HCT116 (cell line): ENCODE measurements at regions not wholly inside any gene's neighbourhood (a gene's known extent, or its start where the extent isn't known, plus 50 kb on each side); places are given as distances from the start of the nearest gene placed in this dataset.

Experiments used
- ATAC-seq: fragments of 200-7000 bp; cut with Tn5 transposase; 2 replicates; pipeline ENCODE4 v1.9.1; 2020; ENCODE audit warnings: mild to moderate bottlenecking, moderate library complexity
- BruUV-seq: library from RNA; stranded (reverse); fragments of 400-500 nt; replicated peaks from 2 replicates; lab custom pipeline; 2021; lab: Mats Ljungman, UMichigan
- CTCF ChIA-PET: fragments of 300-600 bp; sonication (Branson Sonifier 250); formaldehyde crosslinking; loops from one replicate; lab custom pipeline; 2021; ENCODE audit warnings: antibody characterized with exemption; lab: Charles Lee
- POLR2A ChIA-PET: fragments of 300-600, 350-600 bp; sonication (Branson Sonifier 250); formaldehyde crosslinking; loops from one replicate; lab custom pipeline; 2021; ENCODE audit warnings: antibody characterized with exemption; lab: Charles Lee
- RAD21 ChIA-PET, 2 experiments: fragments of 300-600 bp; sonication (Branson Sonifier 250); formaldehyde crosslinking; loops; one replicate each; lab custom pipeline; 2023; ENCODE audit warnings: low total read pairs in 2 of 2; ENCODE audit not compliant: uncharacterized antibody in 2 of 2, unreplicated experiment in 2 of 2, low non-redundant PET in 1 of 2; lab: Charles Lee
- DNase-seq: peaks from one replicate; pipeline ENCODE4 v3.0.0-alpha.2; 2010; ENCODE audit warnings: low read depth, low spot score
- H2AFZ ChIP-seq: fragments of 200-600 bp; shearing (Covaris generic), sonication (generic); 2 replicates; pipeline ENCODE4 v1.6.1; 2017; ENCODE audit warnings: low read depth, mixed run types, mixed read lengths, antibody characterized with exemption, low read length; ENCODE audit not compliant: poor library complexity, severe bottlenecking
- H3K27ac ChIP-seq: 2 replicates; pipeline ENCODE4 v1.5.1; 2012; ENCODE audit warnings: low read depth, low read length
- H3K27me3 ChIP-seq: fragments of 200-600 bp; sonication (generic); 2 replicates; pipeline ENCODE4 v1.6.1; 2016; ENCODE audit warnings: mixed run types, low read length, mixed read lengths; ENCODE audit not compliant: insufficient read depth
- H3K36me3 ChIP-seq, 2 experiments: fragments of 200-500 bp in 1 of 2; fragments of 200-600 bp in 1 of 2; sonication (Bioruptor generic) in 1 of 2; sonication (generic) in 1 of 2; 2 replicates each; pipeline versions ENCODE4 v1.5.1 to v1.6.1; 2014 to 2016; ENCODE audit warnings: low read length in 2 of 2, inconsistent platforms in 1 of 2, mixed read lengths in 1 of 2, mixed run types in 1 of 2; ENCODE audit not compliant: insufficient read depth in 2 of 2, control insufficient read depth in 1 of 2
- H3K4me1 ChIP-seq, 2 experiments: fragments of 200-600 bp in 1 of 2; sonication (generic) in 1 of 2; 2 replicates each; pipeline versions ENCODE4 v1.5.1 to v1.6.1; 2012 to 2017; ENCODE audit warnings: low read length in 2 of 2, inconsistent platforms in 1 of 2, mild to moderate bottlenecking in 1 of 2, mixed read lengths in 1 of 2, mixed run types in 1 of 2, moderate library complexity in 1 of 2; ENCODE audit not compliant: insufficient read depth in 2 of 2, control insufficient read depth in 1 of 2
- H3K4me2 ChIP-seq: fragments of 200-600 bp; sonication (generic); 2 replicates; pipeline ENCODE4 v1.6.1; 2017; ENCODE audit warnings: mixed run types, low read length, mixed read lengths
- H3K4me3 ChIP-seq, 2 experiments: fragments of 200-600 bp in 1 of 2; sonication (generic) in 1 of 2; replicated peaks in 1 of 2; 2 replicates each; pipeline ENCODE4 v1.5.1; 2011 to 2016; ENCODE audit warnings: low read length in 2 of 2, control low read depth in 1 of 2, low read depth in 1 of 2, mild to moderate bottlenecking in 1 of 2, mixed read lengths in 1 of 2, mixed run types in 1 of 2
- H3K79me2 ChIP-seq: fragments of 200-600 bp; sonication (generic); 2 replicates; pipeline ENCODE4 v1.6.1; 2017; ENCODE audit warnings: mild to moderate bottlenecking, mixed run types, low read length, moderate library complexity, mixed read lengths; ENCODE audit not compliant: insufficient read depth
- H3K9ac ChIP-seq: fragments of 200-600 bp; sonication (generic); 2 replicates; pipeline ENCODE4 v1.6.1; 2016; ENCODE audit warnings: low read length, mixed read lengths
- H3K9me2 ChIP-seq: fragments of 200-600 bp; sonication (generic), shearing (Covaris generic); 2 replicates; pipeline ENCODE4 v1.6.1; 2017; ENCODE audit warnings: mixed run types, mild to moderate bottlenecking, moderate library complexity; ENCODE audit not compliant: insufficient read depth
- H3K9me3 ChIP-seq, 2 experiments: fragments of 200-500 bp in 1 of 2; fragments of 200-600 bp in 1 of 2; sonication (Bioruptor generic) in 1 of 2; sonication (generic) in 1 of 2; 2 replicates each; pipeline ENCODE4 v1.6.1; 2014 to 2017; ENCODE audit warnings: low read length in 2 of 2, mixed read lengths in 2 of 2, inconsistent platforms in 1 of 2, low read depth in 1 of 2, mild to moderate bottlenecking in 1 of 2, mixed run types in 1 of 2, moderate library complexity in 1 of 2; ENCODE audit not compliant: control insufficient read depth in 1 of 2, insufficient read depth in 1 of 2
- H4K20me1 ChIP-seq: fragments of 200-600 bp; sonication (generic), shearing (Covaris generic); 2 replicates; pipeline ENCODE4 v1.6.1; 2017; ENCODE audit warnings: mixed run types, mild to moderate bottlenecking, moderate library complexity; ENCODE audit not compliant: insufficient read depth
- CEBPB ChIP-seq: IDR thresholded peaks from 2 replicates; pipeline ENCODE4 v1.6.1; 2012; ENCODE audit warnings: low read depth
- EGR1 ChIP-seq: IDR thresholded peaks from 2 replicates; pipeline ENCODE4 v1.6.1; 2012; ENCODE audit warnings: low read depth
- EZH2phosphoT487 ChIP-seq: fragments of 200-600 bp; IDR thresholded peaks from 2 replicates; pipeline ENCODE4 v1.6.1; 2018; ENCODE audit warnings: antibody characterized with exemption, borderline replicate concordance
- FOSL1 ChIP-seq: IDR thresholded peaks from 2 replicates; pipeline ENCODE4 v1.6.1; 2012; ENCODE audit warnings: low read depth
- JUND ChIP-seq: IDR thresholded peaks from 2 replicates; pipeline ENCODE4 v1.6.1; 2012
- POLR2AphosphoS5 ChIP-seq: IDR thresholded peaks from 2 replicates; pipeline ENCODE4 v1.6.1; 2011; ENCODE audit warnings: mild to moderate bottlenecking, low read depth, low read length, moderate library complexity
- RAD21 ChIP-seq: IDR thresholded peaks from 2 replicates; pipeline ENCODE4 v1.6.1; 2012; ENCODE audit warnings: low read depth, mild to moderate bottlenecking
- TCF7L2 ChIP-seq: IDR thresholded peaks from 2 replicates; pipeline ENCODE4 v1.7.0; 2011; ENCODE audit warnings: borderline replicate concordance, inconsistent platforms; ENCODE audit not compliant: insufficient read depth, insufficient read length; ENCODE audit errors: extremely low read depth
- YY1 ChIP-seq: IDR thresholded peaks from 2 replicates; pipeline ENCODE4 v1.6.1; 2011; ENCODE audit warnings: low read length, low read depth, moderate library complexity, mild to moderate bottlenecking; ENCODE audit not compliant: insufficient replicate concordance; ENCODE audit errors: extremely low read depth
- intact Hi-C: fragments of 100-400 bp; cut with micrococcal nuclease; formaldehyde crosslinking; loops from 2 replicates; pipeline ENCODE4 v1.10.0; 2022
- TF ChIP-seq, protein P1 (sequence below): IDR thresholded peaks from 2 replicates; pipeline ENCODE4 v1.6.1; 2012; ENCODE audit warnings: low read depth
- TF ChIP-seq, protein P2 (sequence below): IDR thresholded peaks from 2 replicates; pipeline ENCODE4 v1.6.1; 2012

DNA sequence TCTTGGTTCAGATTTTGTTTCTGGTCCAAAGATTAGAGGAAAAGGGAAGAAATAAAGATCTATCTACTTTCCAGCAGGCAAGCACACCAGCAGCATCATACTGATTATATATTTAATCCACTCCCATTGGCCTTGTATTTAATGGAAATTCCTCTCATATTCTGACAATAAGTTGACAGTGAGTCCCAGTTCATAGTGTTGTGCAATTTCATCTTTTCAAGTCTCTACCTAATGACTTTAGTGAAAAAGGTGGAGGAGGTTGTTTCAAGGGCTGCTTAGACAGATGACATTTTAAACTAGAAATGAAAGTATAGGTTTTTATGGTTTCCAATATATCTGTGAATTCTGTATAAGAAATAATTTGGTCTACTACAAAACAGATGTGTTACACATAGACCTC lies 298.6 kb downstream of the PABPC4L start:
- H3K36me3 ChIP-seq = no peaks in the 10 kb centered on the region
- H3K4me1 ChIP-seq = no peaks in the 10 kb centered on the region
- TF ChIP-seq EZH2phosphoT487 (no peak), EGR1 (no peak), CEBPB (no peak), RAD21 (no peak), YY1 (no peak), FOSL1 (no peak), TCF7L2 (no peak), POLR2AphosphoS5 (no peak), JUND (no peak)
- TF ChIP-seq, protein P1, sequence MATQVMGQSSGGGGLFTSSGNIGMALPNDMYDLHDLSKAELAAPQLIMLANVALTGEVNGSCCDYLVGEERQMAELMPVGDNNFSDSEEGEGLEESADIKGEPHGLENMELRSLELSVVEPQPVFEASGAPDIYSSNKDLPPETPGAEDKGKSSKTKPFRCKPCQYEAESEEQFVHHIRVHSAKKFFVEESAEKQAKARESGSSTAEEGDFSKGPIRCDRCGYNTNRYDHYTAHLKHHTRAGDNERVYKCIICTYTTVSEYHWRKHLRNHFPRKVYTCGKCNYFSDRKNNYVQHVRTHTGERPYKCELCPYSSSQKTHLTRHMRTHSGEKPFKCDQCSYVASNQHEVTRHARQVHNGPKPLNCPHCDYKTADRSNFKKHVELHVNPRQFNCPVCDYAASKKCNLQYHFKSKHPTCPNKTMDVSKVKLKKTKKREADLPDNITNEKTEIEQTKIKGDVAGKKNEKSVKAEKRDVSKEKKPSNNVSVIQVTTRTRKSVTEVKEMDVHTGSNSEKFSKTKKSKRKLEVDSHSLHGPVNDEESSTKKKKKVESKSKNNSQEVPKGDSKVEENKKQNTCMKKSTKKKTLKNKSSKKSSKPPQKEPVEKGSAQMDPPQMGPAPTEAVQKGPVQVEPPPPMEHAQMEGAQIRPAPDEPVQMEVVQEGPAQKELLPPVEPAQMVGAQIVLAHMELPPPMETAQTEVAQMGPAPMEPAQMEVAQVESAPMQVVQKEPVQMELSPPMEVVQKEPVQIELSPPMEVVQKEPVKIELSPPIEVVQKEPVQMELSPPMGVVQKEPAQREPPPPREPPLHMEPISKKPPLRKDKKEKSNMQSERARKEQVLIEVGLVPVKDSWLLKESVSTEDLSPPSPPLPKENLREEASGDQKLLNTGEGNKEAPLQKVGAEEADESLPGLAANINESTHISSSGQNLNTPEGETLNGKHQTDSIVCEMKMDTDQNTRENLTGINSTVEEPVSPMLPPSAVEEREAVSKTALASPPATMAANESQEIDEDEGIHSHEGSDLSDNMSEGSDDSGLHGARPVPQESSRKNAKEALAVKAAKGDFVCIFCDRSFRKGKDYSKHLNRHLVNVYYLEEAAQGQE = no peak
- TF ChIP-seq, protein P2, sequence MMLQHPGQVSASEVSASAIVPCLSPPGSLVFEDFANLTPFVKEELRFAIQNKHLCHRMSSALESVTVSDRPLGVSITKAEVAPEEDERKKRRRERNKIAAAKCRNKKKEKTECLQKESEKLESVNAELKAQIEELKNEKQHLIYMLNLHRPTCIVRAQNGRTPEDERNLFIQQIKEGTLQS = no peak
- no peaks in the 10 kb centered on the region for H3K9me2 ChIP-seq
- no peak overlapping the region for H3K9ac ChIP-seq
- H2AFZ ChIP-seq = no peak overlapping the region
- no peak overlapping the region for H3K4me3 ChIP-seq
- no peak for DNase-seq
- no peaks in the 10 kb centered on the region for H3K79me2 ChIP-seq
- no peak for ATAC-seq
- H4K20me1 ChIP-seq = no peaks in the 10 kb centered on the region
- ChIA-PET CTCF (no interaction called here), POLR2A (no interaction called here), RAD21 (no interaction called here)
- BruUV-seq = no TSS peak
- no peaks in the 10 kb centered on the region for H3K9me3 ChIP-seq
- intact Hi-C loops = no loop called here
- H3K27ac ChIP-seq = no peak overlapping the region
- H3K27me3 ChIP-seq = no peaks in the 10 kb centered on the region
- H3K4me2 ChIP-seq = no peak overlapping the region
